ENCODE measurements at regions not wholly inside any gene's neighbourhood (a gene's known extent, or its start where the extent isn't known, plus 50 kb on each side); places are given as distances from the start of the nearest gene placed in this dataset.

DNA sequence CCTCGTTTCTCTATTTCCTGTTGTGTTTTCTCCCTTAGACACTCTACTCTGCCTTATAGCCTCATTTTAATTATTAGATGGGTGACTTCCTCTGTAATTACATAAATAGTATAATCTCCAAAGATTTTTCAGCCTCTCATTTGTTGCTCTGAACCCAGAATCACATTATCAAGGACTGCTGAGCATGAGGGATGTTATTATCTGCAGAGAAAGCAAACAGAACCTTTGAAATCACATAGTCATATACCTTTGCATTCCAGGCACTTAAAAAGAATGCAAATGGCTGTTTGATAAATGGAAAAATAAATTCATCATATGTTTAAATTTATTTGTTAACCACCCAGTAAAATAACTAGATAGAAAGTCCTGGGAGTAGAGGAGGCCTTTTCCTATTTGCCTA lies 305.1 kb upstream of the PPP1R2C start:
- POLR2A ChIA-PET: no interaction called here
- no peaks in the 10 kb centered on the region for H3K4me1 ChIP-seq (ENCODE audit: control insufficient read depth, insufficient read depth, low read length)
- TF ChIP-seq ZNF548 (tag by site-specific recombination; IDR thresholded peaks at IDR 0.05) (no peak), ZNF544 (tag by site-specific recombination; IDR thresholded peaks at IDR 0.05) (no peak), SCRT1 (tag by site-specific recombination; IDR thresholded peaks at IDR 0.05; ENCODE audit: borderline replicate concordance) (no peak), ZNF660 (tag by site-specific recombination; IDR thresholded peaks at IDR 0.05) (no peak), ZNF785 (tag by site-specific recombination; IDR thresholded peaks at IDR 0.05) (no peak), ZNF529 (tag by site-specific recombination; IDR thresholded peaks at IDR 0.05; ENCODE audit: insufficient replicate concordance) (no peak), ZNF843 (tag by site-specific recombination; IDR thresholded peaks at IDR 0.05) (no peak), SP7 (tag by site-specific recombination; IDR thresholded peaks at IDR 0.05) (no peak), KLF1 (tag by site-specific recombination; IDR thresholded peaks at IDR 0.05) (no peak), HIC1 (tag by site-specific recombination; IDR thresholded peaks at IDR 0.05) (no peak), ZNF239 (tag by site-specific recombination; IDR thresholded peaks at IDR 0.05) (no peak), ZNF768 (tag by site-specific recombination; IDR thresholded peaks at IDR 0.05) (no peak), ZBTB1 (tag by site-specific recombination; IDR thresholded peaks at IDR 0.05) (no peak), ZEB2 (tag by site-specific recombination; IDR thresholded peaks at IDR 0.05) (no peak)
- TF ChIP-seq, protein P1, sequence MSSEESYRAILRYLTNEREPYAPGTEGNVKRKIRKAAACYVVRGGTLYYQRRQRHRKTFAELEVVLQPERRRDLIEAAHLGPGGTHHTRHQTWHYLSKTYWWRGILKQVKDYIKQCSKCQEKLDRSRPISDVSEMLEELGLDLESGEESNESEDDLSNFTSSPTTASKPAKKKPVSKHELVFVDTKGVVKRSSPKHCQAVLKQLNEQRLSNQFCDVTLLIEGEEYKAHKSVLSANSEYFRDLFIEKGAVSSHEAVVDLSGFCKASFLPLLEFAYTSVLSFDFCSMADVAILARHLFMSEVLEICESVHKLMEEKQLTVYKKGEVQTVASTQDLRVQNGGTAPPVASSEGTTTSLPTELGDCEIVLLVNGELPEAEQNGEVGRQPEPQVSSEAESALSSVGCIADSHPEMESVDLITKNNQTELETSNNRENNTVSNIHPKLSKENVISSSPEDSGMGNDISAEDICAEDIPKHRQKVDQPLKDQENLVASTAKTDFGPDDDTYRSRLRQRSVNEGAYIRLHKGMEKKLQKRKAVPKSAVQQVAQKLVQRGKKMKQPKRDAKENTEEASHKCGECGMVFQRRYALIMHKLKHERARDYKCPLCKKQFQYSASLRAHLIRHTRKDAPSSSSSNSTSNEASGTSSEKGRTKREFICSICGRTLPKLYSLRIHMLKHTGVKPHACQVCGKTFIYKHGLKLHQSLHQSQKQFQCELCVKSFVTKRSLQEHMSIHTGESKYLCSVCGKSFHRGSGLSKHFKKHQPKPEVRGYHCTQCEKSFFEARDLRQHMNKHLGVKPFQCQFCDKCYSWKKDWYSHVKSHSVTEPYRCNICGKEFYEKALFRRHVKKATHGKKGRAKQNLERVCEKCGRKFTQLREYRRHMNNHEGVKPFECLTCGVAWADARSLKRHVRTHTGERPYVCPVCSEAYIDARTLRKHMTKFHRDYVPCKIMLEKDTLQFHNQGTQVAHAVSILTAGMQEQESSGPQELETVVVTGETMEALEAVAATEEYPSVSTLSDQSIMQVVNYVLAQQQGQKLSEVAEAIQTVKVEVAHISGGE (tag by site-specific recombination; conservative IDR thresholded peaks at IDR 0.05; ENCODE audit: low read depth): no peak
- TF ChIP-seq, protein P2, sequence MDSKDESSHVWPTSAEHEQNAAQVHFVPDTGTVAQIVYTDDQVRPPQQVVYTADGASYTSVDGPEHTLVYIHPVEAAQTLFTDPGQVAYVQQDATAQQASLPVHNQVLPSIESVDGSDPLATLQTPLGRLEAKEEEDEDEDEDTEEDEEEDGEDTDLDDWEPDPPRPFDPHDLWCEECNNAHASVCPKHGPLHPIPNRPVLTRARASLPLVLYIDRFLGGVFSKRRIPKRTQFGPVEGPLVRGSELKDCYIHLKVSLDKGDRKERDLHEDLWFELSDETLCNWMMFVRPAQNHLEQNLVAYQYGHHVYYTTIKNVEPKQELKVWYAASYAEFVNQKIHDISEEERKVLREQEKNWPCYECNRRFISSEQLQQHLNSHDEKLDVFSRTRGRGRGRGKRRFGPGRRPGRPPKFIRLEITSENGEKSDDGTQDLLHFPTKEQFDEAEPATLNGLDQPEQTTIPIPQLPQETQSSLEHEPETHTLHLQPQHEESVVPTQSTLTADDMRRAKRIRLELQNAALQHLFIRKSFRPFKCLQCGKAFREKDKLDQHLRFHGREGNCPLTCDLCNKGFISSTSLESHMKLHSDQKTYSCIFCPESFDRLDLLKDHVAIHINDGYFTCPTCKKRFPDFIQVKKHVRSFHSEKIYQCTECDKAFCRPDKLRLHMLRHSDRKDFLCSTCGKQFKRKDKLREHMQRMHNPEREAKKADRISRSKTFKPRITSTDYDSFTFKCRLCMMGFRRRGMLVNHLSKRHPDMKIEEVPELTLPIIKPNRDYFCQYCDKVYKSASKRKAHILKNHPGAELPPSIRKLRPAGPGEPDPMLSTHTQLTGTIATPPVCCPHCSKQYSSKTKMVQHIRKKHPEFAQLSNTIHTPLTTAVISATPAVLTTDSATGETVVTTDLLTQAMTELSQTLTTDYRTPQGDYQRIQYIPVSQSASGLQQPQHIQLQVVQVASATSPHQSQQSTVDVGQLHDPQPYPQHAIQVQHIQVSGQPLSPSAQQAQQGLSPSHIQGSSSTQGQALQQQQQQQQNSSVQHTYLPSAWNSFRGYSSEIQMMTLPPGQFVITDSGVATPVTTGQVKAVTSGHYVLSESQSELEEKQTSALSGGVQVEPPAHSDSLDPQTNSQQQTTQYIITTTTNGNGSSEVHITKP (tag by site-specific recombination; IDR thresholded peaks at IDR 0.05): no peak
- no peaks in the 10 kb centered on the region for H3K9me3 ChIP-seq (ENCODE audit: control insufficient read depth, insufficient read depth, low read depth, low read length)
- CTCF ChIA-PET: no interaction called here
- no peak overlapping the region for H3K27ac ChIP-seq (ENCODE audit: extremely low read depth, low read depth, low read length)
- no peak overlapping the region for H3K4me3 ChIP-seq (ENCODE audit: low read depth, low read length)
- no peaks in the 10 kb centered on the region for H3K36me3 ChIP-seq (ENCODE audit: control insufficient read depth in 2 of 2, insufficient read depth in 1 of 2, low read length in 2 of 2)

DNA sequence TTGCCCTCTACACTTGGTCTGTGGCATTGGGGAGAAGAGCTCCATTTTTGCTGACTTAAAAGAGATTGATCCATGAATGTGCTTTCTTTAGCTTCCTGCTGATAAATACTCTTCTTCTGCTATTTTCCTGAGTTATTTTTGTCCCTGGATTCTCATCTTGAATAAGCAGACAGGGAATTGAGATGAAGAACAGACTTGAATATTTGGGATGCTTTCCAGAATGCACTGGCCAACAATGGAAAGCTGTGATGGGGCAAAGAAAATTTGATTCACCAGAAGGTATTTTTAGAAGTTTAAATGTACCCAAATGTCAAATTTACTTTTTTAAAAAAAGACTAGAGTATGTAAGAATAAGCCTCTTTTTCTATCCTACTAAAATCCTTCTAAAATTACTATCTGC lies 309.9 kb upstream of the PPP1R2C start:
- Histone ChIP-seq H3K36me3 (ENCODE audit: control insufficient read depth in 2 of 2, insufficient read depth in 1 of 2, low read length in 2 of 2) (no peaks in the 10 kb centered on the region), H3K27ac (ENCODE audit: extremely low read depth, low read depth, low read length) (no peak overlapping the region), H3K9me3 (ENCODE audit: control insufficient read depth, insufficient read depth, low read depth, low read length) (no peaks in the 10 kb centered on the region), H3K4me3 (ENCODE audit: low read depth, low read length) (no peak overlapping the region), H3K4me1 (ENCODE audit: control insufficient read depth, insufficient read depth, low read length) (no peaks in the 10 kb centered on the region)
- ChIA-PET CTCF (interaction anchor here (0.7 kb wide), 1 partner anchor 25 kb away, joined by 3 read pairs; no protein-coding TSS in a partner anchor), POLR2A (no interaction called here)
- TF ChIP-seq CTCF (tag by site-specific recombination; IDR thresholded peaks at IDR 0.05): no peak
- TF ChIP-seq ZNF24 (tag by site-specific recombination; IDR thresholded peaks at IDR 0.05): no peak
- no peak for TF ChIP-seq ZNF473 (tag by site-specific recombination; IDR thresholded peaks at IDR 0.05)
- no peak for TF ChIP-seq ZSCAN30 (tag by site-specific recombination; IDR thresholded peaks at IDR 0.05)
- TF ChIP-seq KLF1 (tag by site-specific recombination; IDR thresholded peaks at IDR 0.05): no peak
- no peak for TF ChIP-seq YY2 (tag by site-specific recombination; IDR thresholded peaks at IDR 0.05)
- no peak for TF ChIP-seq TRIM28 (IDR thresholded peaks at IDR 0.05; ENCODE audit: borderline replicate concordance, low read length)
- TF ChIP-seq ZEB2 (tag by site-specific recombination; IDR thresholded peaks at IDR 0.05): no peak
- no peak for TF ChIP-seq ZFP3 (tag by site-specific recombination; IDR thresholded peaks at IDR 0.05; ENCODE audit: low read depth)
- no peak for TF ChIP-seq ZNF280C (tag by site-specific recombination; IDR thresholded peaks at IDR 0.05)
